ENCODE measurements at regions not wholly inside any gene's neighbourhood (a gene's known extent, or its start where the extent isn't known, plus 50 kb on each side); places are given as distances from the start of the nearest gene placed in this dataset.

GRCh38 chr2:19043893-19044292 is 314.5 kb downstream of the OSR1 start:
- Histone ChIP-seq H3K36me3 (ENCODE audit: low read depth, low read length) (no peaks in the 10 kb centered on the region), H2AFZ (ENCODE audit: low read length) (no peak overlapping the region), H4K20me1 (ENCODE audit: low read length) (no peaks in the 10 kb centered on the region), H3K4me2 (ENCODE audit: low read length) (no peak overlapping the region), H3K9me3 (ENCODE audit: low read length) (no peaks in the 10 kb centered on the region), H3K79me2 (ENCODE audit: low read length) (no peaks in the 10 kb centered on the region), H3K4me1 (ENCODE audit: insufficient read depth, low read length) (peaks cover 15% of the 10 kb centered on the region), H3K27ac (ENCODE audit: low read length) (no peak overlapping the region), H3F3A (ENCODE audit: low read length, unreplicated experiment) (no peaks in the 10 kb centered on the region), H3K4me3 (ENCODE audit: low read length) (no peak overlapping the region), H3K27me3 (ENCODE audit: low read length) (no peaks in the 10 kb centered on the region), H3K9me2 (replicated peaks; ENCODE audit: low read length) (no peaks in the 10 kb centered on the region), H3K9ac (ENCODE audit: low read length) (no peak overlapping the region)
- intact Hi-C loops (cut with micrococcal nuclease) = no loop called here
- no peak for ATAC-seq
- ChIA-PET POLR2A (ENCODE audit: unreplicated experiment) (no interaction called here), CTCF (no interaction called here)
- DNase-seq = no peak
- BruUV-seq (replicated peaks) = no TSS peak
- TF ChIP-seq CTCF (conservative IDR thresholded peaks at IDR 0.05; ENCODE audit: low read depth, low read length) = no peak
- TF ChIP-seq EZH2 (IDR thresholded peaks at IDR 0.05; ENCODE audit: low read length, unreplicated experiment) = no peak
- no peak for TF ChIP-seq EZH2phosphoT487 (IDR thresholded peaks at IDR 0.05; ENCODE audit: borderline replicate concordance, low read length)

- POLR2A ChIA-PET (ENCODE audit: unreplicated experiment) = no interaction called here
- intact Hi-C loops (cut with micrococcal nuclease) = no loop called here
- Histone ChIP-seq H2AFZ (ENCODE audit: low read length) (no peak overlapping the region), H3F3A (ENCODE audit: low read length, unreplicated experiment) (no peaks in the 10 kb centered on the region), H3K9me3 (ENCODE audit: low read length) (no peaks in the 10 kb centered on the region), H3K27ac (ENCODE audit: low read length) (no peak overlapping the region), H4K20me1 (ENCODE audit: low read length) (no peaks in the 10 kb centered on the region), H3K4me3 (ENCODE audit: low read length) (no peak overlapping the region), H3K9ac (ENCODE audit: low read length) (no peak overlapping the region), H3K4me1 (ENCODE audit: insufficient read depth, low read length) (peaks cover 26% of the 10 kb centered on the region), H3K36me3 (ENCODE audit: low read depth, low read length) (no peaks in the 10 kb centered on the region), H3K4me2 (ENCODE audit: low read length) (no peak overlapping the region), H3K79me2 (ENCODE audit: low read length) (no peaks in the 10 kb centered on the region), H3K9me2 (replicated peaks; ENCODE audit: low read length) (no peaks in the 10 kb centered on the region), H3K27me3 (ENCODE audit: low read length) (no peaks in the 10 kb centered on the region)
- ATAC-seq (no peak), DNase-seq (no peak)
- no peak for TF ChIP-seq EZH2 (IDR thresholded peaks at IDR 0.05; ENCODE audit: low read length, unreplicated experiment)
- TF ChIP-seq EZH2phosphoT487 (IDR thresholded peaks at IDR 0.05; ENCODE audit: borderline replicate concordance, low read length) = no peak
- no peak for TF ChIP-seq CTCF (conservative IDR thresholded peaks at IDR 0.05; ENCODE audit: low read depth, low read length)
- CTCF ChIA-PET = no interaction called here
- BruUV-seq (replicated peaks) = no TSS peak
Observed at GRCh38 chr2:19041434-19042041, 316.9 kb downstream of the OSR1 start.

GRCh38 chr2:19038071-19039015 is 320.1 kb downstream of the OSR1 start:
- CTCF ChIA-PET = no interaction called here
- no peaks in the 10 kb centered on the region for H3K27me3 ChIP-seq (ENCODE audit: low read length)
- no peaks in the 10 kb centered on the region for H3K9me2 ChIP-seq (replicated peaks; ENCODE audit: low read length)
- BruUV-seq (replicated peaks) = no TSS peak
- H4K20me1 ChIP-seq (ENCODE audit: low read length) = no peaks in the 10 kb centered on the region
- POLR2A ChIA-PET (ENCODE audit: unreplicated experiment) = no interaction called here
- H3K9me3 ChIP-seq (ENCODE audit: low read length) = no peaks in the 10 kb centered on the region
- TF ChIP-seq EZH2phosphoT487 (IDR thresholded peaks at IDR 0.05; ENCODE audit: borderline replicate concordance, low read length) = no peak
- TF ChIP-seq EZH2 (IDR thresholded peaks at IDR 0.05; ENCODE audit: low read length, unreplicated experiment) = no peak
- TF ChIP-seq CTCF (conservative IDR thresholded peaks at IDR 0.05; ENCODE audit: low read depth, low read length) = no peak
- DNase-seq (peak; percentile 81), ATAC-seq (peak; percentile 86)
- no peak overlapping the region for H3K4me3 ChIP-seq (ENCODE audit: low read length)
- no peaks in the 10 kb centered on the region for H3F3A ChIP-seq (ENCODE audit: low read length, unreplicated experiment)
- no peaks in the 10 kb centered on the region for H3K36me3 ChIP-seq (ENCODE audit: low read depth, low read length)
- intact Hi-C loops (cut with micrococcal nuclease) = no loop called here
- peaks cover 26% of the 10 kb centered on the region for H3K4me1 ChIP-seq (ENCODE audit: insufficient read depth, low read length)
- H3K9ac ChIP-seq (ENCODE audit: low read length) = peak overlapping the region; percentile 16; the same call in 1 of the 2 replicates
- H3K79me2 ChIP-seq (ENCODE audit: low read length) = no peaks in the 10 kb centered on the region
- H3K27ac ChIP-seq (ENCODE audit: low read length) = peak overlapping the region; percentile 86
- H2AFZ ChIP-seq (ENCODE audit: low read length) = no peak overlapping the region
- peak overlapping the region; percentile 38 for H3K4me2 ChIP-seq (ENCODE audit: low read length)
